G401.6 (cell line): ENCODE measurements at regions not wholly inside any gene's neighbourhood (a gene's known extent, or its start where the extent isn't known, plus 50 kb on each side); places are given as distances from the start of the nearest gene placed in this dataset.

ENCODE experiments used
- FAIRE-seq: peaks from 2 replicates; lab custom pipeline; 2012; peaks lifted over from hg19 to GRCh38; lab: Jason Lieb, UNC

GRCh38 chr15:93631958-93632618 is 543.1 kb upstream of the RGMA start:
- no peak for FAIRE-seq

GRCh38 chr15:93619597-93619996 is 530.6 kb upstream of the RGMA start:
- no peak for FAIRE-seq

GRCh38 chr15:93617443-93617842 is 528.4 kb upstream of the RGMA start:
- FAIRE-seq: no peak

GRCh38 chr15:93614386-93615104 is 525.5 kb upstream of the RGMA start:
- no peak for FAIRE-seq

GRCh38 chr15:93613386-93613785 is 524.4 kb upstream of the RGMA start:
- FAIRE-seq: no peak

- FAIRE-seq: no peak
Measured at GRCh38 chr15:93612953-93613352, 523.9 kb upstream of the RGMA start.

- FAIRE-seq: no peak
Measured at GRCh38 chr15:93610944-93611343, 521.9 kb upstream of the RGMA start.

- no peak for FAIRE-seq
Measured at GRCh38 chr15:93608643-93609148, 519.7 kb upstream of the RGMA start.

- no peak for FAIRE-seq
Measured at GRCh38 chr15:93603550-93603949, 514.5 kb upstream of the RGMA start.

- no peak for FAIRE-seq
Measured at GRCh38 chr15:93587059-93587521, 498.1 kb upstream of the RGMA start.

- FAIRE-seq: no peak
Measured at GRCh38 chr15:93585012-93585411, 496.0 kb upstream of the RGMA start.

- FAIRE-seq: no peak
Measured at GRCh38 chr15:93583968-93584367, 495.0 kb upstream of the RGMA start.

- no peak for FAIRE-seq
Measured at GRCh38 chr15:93583552-93583951, 494.5 kb upstream of the RGMA start.

GRCh38 chr15:93570527-93570926 is 481.5 kb upstream of the RGMA start:
- no peak for FAIRE-seq

GRCh38 chr15:93566762-93567161 is 477.8 kb upstream of the RGMA start:
- FAIRE-seq: no peak

GRCh38 chr15:93565201-93565600 is 476.2 kb upstream of the RGMA start:
- FAIRE-seq: no peak

- no peak for FAIRE-seq
Measured at GRCh38 chr15:93563218-93563617, 474.2 kb upstream of the RGMA start.

- no peak for FAIRE-seq
Measured at GRCh38 chr15:93562395-93563123, 473.5 kb upstream of the RGMA start.

GRCh38 chr15:93557696-93558095 is 468.7 kb upstream of the RGMA start:
- no peak for FAIRE-seq

GRCh38 chr15:93553167-93553935 is 464.3 kb upstream of the RGMA start:
- no peak for FAIRE-seq

GRCh38 chr15:93543093-93543492 is 454.1 kb upstream of the RGMA start:
- no peak for FAIRE-seq

GRCh38 chr15:93527374-93528050 is 438.5 kb upstream of the RGMA start:
- no peak for FAIRE-seq
